GM20000 (cell line): ENCODE measurements at regions not wholly inside any gene's neighbourhood (a gene's known extent, or its start where the extent isn't known, plus 50 kb on each side); places are given as distances from the start of the nearest gene placed in this dataset.

ENCODE experiments used
- DNase-seq: peaks from one replicate; pipeline ENCODE4 v3.0.0; 2012; ENCODE audit warnings: low spot score
- TF ChIP-seq, protein P1 (sequence below): IDR thresholded peaks from 2 replicates; pipeline ENCODE4 v1.5.1; 2012; ENCODE audit warnings: mild to moderate bottlenecking, control low read depth; ENCODE audit errors: extremely low read depth, missing control alignments

DNA sequence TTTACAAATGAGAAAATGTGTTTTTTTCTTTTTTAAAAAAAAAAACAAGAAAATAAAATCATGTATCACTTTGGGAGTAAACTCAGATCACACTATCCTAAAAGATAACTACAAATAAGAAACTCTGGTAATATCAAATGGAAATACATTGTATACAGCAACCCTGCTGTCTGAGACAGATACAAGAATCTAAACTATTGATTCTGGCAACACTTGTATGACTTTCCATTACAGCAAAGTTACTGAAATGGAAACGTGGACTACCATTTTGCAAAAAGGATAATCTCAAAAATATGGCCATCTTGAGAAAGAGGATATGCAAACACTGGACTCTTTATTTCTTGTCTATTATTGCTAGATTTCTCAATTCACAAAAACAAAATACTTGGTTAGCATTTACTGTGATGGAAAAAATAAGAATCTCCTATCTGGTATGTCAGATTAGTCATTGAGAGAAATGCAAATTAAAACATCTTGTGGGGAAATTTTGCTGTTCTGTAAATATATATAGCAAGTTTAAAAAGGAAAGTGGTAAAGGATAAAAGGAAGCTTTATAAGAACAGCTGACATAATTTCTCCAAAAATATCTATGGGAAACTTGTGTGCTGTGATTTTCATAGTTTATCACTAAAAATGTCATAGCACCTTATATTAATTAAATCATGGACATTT lies 112.9 kb upstream of the FER start:
- peak; percentile 21 for DNase-seq
- TF ChIP-seq, protein P1, sequence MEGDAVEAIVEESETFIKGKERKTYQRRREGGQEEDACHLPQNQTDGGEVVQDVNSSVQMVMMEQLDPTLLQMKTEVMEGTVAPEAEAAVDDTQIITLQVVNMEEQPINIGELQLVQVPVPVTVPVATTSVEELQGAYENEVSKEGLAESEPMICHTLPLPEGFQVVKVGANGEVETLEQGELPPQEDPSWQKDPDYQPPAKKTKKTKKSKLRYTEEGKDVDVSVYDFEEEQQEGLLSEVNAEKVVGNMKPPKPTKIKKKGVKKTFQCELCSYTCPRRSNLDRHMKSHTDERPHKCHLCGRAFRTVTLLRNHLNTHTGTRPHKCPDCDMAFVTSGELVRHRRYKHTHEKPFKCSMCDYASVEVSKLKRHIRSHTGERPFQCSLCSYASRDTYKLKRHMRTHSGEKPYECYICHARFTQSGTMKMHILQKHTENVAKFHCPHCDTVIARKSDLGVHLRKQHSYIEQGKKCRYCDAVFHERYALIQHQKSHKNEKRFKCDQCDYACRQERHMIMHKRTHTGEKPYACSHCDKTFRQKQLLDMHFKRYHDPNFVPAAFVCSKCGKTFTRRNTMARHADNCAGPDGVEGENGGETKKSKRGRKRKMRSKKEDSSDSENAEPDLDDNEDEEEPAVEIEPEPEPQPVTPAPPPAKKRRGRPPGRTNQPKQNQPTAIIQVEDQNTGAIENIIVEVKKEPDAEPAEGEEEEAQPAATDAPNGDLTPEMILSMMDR: no peak

GRCh38 chr5:108634010-108634616 lies 113.6 kb upstream of the FER start:
- DNase-seq: no peak
- TF ChIP-seq, protein P1: no peak

GRCh38 chr5:108629779-108630528 lies 117.7 kb upstream of the FER start:
- TF ChIP-seq, protein P1: no peak
- DNase-seq: no peak

GRCh38 chr5:108625654-108626053 lies 122.0 kb upstream of the FER start:
- no peak for DNase-seq
- TF ChIP-seq, protein P1: no peak

- no peak for DNase-seq
- TF ChIP-seq, protein P1: no peak
Measured at GRCh38 chr5:108623826-108624225, 123.9 kb upstream of the FER start.

- DNase-seq: no peak
- TF ChIP-seq, protein P1: no peak
Measured at GRCh38 chr5:108620516-108620915, 127.2 kb upstream of the FER start.

- no peak for DNase-seq
- TF ChIP-seq, protein P1: no peak
Measured at GRCh38 chr5:108619815-108620214, 127.9 kb upstream of the FER start.
